Activated CD4-positive, CD25-positive, alpha-beta regulatory T cell treated with anti-CD3 and anti-CD28 coated beads, Interleukin-2, amount 50 U/mL, for 16 hours (primary cell): ENCODE measurements at regions not wholly inside any gene's neighbourhood (a gene's known extent, or its start where the extent isn't known, plus 50 kb on each side); places are given as distances from the start of the nearest gene placed in this dataset.
A peak's percentile ranks its signal among the peaks of the same experiment; 100 is the strongest.
"Not testable (repeated sequence)": the region's sequence is repeated elsewhere in the genome, so short reads cannot be mapped to it uniquely, and the experiment has no call there.

Experiments
- DNase-seq: peaks from one replicate; pipeline ENCODE4 v3.0.0-alpha.2; 2020; ENCODE audit warnings: low read depth, low spot score

DNA sequence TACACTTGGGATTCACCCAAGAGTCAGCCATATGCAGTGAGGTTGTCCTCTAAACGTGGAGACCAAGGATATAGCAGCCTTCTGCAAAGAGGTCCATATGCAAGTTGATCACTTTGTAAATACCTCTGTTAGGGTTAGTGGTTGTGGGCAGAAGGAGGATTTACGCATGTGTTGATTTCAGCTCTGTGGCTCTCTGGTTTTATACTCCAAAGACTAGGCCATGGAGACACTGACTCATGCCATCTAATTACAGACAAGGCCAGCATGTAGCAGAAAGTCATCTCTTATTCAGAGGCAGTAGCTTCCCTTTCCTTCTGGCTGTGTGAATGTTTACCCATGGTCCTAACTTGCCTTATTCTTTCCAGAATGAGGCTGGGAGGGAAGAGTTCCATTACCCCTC lies 140.9 kb upstream of the GOLGA6L4 start:
- DNase-seq: not testable (repeated sequence)

DNA sequence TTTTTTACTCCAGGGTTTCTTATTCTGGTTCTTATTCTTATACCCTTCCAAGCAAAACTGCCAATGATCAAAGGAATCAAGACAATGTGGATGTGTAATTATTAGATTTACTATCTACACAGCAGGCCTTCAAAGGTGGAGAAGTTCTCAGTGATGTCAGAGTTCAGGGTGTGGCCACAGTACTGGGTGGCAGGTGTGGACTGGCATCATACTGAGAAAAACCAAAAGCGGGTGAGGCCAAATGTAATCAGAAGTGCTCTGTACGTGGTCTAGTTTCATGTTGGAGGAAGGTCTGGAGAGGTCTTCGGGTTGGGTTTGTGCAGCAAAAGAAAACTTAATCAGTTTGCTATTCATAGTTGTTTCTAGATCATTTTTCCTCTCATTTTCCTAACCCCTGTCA lies 138.5 kb upstream of the GOLGA6L4 start:
- not testable (repeated sequence) for DNase-seq

DNA sequence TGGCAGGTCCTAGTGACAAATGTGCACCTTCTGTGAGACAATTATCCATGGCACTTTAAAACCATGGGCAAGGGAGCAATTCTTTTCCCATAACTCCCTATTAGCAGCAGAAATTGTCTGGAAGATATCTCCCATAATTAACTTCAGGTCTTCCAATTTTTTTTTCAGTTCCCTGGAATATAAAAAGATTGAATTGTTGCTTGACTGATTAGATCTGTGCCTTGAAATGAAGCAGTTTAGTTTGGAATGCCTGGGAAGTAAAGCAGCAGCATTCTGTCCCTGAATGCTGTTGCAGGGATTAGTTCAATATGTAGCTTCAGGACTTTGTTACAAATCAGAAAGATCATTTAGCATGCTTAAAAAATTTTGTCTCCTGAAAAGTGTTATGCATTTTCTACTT lies 137.0 kb upstream of the GOLGA6L4 start:
- no peak for DNase-seq

DNA sequence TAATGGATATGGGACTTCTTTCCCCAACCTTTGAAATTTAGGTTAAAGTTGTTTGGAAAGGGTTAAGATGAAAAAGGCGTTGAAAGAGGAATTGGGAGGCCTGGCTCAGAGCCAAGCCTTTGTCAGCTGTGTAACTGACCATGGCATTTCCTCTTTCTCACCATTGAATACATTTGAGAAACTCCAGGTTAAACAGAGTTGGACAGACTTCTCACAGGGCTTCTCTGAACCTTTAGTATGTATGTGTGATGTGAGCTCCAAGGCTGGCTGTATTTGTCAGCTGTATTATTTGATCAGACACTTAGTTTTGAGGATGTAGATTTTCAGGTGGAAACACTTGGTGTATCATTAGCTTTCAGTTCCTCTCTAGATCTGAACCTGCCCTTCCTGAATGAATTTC lies 136.4 kb upstream of the GOLGA6L4 start:
- DNase-seq: no peak

DNA sequence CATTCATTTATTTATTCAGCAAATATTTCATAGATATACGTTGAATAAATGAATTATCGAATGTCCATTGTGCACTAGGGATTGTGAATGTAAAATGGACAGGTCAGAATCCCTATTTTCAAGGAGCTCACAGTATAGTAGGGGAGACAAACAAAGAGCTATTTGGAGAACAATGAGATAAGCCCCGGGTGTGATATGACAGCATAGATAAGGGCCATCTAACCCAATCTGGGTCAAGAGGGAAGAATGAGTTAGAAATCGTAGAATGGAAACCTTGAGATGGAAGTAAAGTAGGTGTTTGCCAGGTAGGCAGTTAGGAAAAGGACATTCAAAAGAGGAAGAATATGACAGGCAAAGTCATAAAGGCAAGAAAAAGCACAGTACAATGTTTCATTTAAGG lies 132.2 kb upstream of the GOLGA6L4 start:
- DNase-seq: no peak

DNA sequence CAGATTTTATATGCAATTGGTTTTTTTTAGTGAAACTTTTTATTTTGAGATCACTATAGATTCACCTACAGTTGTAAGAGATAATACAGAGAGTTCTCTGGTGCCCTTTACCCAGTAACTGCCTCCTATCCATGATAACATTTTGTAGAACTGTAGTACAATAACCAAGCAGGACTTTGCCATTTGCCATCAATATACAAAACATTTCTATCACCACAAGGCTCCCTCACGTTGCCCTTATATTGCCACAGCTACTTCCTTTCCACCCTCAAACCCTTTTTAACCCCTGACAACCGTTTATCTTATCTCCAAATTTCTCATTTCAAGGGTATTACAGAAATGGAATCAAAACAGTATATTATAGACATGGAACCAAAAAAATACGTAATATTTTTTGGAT lies 130.7 kb upstream of the GOLGA6L4 start:
- no peak for DNase-seq

DNA sequence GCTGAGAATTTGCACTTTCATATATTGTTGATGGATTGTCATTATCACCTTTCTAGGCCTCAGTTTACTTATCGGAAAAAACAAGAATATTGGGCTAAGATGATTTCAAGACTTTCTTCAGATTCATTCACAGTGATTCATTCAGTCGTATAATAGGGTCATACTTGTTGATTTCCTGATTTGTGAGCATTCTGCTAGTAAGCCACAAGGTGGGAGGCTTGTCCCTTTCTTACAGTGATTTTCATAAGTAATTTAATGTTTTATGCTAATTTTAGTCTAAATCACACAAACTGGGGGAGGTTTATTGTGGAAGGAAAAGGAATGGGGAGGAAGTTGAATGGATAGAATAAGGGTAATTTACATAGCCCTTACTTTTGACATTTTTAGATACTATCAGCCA lies 126.8 kb upstream of the GOLGA6L4 start:
- DNase-seq: no peak

DNA sequence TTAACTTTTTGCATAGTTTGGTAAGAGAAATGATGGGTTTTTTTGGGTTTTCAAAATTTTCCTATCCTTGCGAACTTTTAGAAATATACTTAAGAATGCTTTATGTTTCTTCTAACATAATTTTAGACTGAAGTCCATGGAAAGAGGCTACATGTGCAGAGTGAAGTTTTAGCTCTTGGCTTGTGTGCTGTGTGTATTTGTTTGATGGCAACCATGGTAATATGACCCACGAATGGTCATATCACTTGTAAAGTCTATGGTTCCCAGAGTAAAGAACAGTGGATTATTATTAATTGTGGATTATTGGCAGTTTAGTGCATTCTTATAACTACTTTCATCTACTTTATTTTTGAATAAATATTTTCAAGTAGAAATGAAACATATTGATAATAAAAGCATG lies 124.0 kb upstream of the GOLGA6L4 start:
- no peak for DNase-seq

DNA sequence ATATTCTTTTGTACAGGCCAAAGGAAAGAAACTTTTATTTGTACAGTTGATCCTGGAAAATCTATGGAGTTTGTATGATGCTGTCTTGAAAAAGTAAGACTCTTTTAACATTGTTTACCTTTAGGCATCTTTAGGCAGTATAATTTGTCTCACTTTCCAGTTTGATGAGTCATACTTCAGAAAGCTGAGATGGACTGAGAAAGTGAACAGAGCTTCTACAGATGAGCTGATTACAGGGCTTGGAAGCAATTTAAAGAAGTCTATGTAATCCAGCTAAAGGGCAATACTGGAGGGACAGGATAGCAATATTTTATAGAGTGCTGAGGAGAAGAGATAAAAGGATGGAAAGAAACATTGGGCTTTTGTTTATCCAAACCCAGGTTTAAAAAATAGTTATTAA lies 123.5 kb upstream of the GOLGA6L4 start:
- no peak for DNase-seq

DNA sequence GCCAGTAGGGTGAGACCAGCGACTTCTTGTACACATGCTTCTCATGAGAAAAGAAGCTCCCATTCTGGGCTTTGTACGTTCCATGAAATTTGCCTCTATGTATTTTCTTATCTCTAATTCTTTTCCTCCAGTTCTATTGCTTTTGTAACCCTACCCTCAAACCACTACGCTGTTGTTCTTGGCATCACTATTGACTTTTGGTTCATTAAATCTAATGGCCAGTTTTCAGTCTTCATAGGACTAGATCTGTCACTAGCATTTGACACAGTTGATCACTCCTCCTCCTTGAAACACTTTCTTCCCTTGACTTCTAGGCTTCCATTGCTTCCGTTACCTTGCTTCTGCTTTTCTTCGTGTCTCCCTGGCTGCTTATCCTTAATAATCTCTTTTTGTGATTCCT lies 121.7 kb upstream of the GOLGA6L4 start:
- no peak for DNase-seq

DNA sequence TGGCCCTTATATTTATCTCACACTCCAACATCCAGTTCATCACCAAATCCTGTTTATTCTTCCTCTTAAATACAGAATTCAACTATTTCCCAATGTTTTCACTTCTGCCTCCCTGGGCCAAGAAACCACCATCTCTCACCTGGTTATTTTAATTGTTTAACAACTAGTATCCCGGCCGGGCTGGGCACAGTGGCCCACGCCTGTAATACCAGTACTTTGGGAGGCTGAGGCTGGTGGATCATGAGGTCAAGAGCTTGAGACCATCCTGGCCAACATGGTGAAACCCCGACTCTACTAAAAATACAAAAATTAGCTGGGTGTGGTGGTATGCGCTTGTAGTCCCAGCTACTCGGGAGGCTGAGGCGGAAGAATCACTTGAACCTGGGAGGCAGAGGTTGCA lies 120.9 kb upstream of the GOLGA6L4 start:
- not testable (repeated sequence) for DNase-seq

DNA sequence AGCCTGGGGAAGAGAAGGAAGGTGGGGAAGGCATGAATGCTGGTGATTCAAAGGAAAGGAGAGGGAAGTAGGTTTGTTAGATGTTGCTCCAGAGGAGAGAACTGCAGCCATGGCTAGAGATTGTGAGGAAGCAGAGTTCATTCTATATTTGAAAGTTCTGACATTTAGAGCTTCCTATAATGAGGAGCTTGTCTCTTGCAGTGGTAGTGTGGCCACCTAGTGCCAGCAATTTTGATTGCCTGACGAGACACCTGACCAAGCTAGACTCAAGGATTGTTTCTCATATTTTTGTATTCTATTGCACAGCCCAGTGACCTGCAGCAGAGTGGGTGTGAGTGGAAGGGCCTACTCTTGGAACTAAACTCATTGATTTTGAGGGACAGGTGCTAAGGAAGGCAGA lies 116.2 kb upstream of the GOLGA6L4 start:
- DNase-seq: not testable (repeated sequence)

DNA sequence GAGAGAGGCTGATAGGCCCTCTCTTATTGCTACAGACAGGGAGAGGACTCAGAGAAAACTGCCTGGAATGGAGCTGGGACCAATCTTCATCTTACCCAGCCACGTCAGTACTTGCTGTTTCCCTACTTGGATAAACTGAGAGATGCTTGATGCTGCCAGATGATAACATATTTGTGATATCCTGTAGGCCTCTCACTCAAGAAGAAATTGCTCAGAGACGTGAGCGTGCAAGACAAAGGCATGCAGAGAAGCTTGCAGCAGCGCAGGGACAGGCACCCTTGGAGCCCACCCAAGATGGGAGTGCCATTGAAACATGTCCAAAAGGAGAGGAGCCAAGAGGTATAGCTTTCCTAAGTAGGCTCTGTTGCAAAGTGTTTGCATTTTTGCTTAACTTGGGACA lies 114.7 kb upstream of the GOLGA6L4 start:
- not testable (repeated sequence) for DNase-seq

DNA sequence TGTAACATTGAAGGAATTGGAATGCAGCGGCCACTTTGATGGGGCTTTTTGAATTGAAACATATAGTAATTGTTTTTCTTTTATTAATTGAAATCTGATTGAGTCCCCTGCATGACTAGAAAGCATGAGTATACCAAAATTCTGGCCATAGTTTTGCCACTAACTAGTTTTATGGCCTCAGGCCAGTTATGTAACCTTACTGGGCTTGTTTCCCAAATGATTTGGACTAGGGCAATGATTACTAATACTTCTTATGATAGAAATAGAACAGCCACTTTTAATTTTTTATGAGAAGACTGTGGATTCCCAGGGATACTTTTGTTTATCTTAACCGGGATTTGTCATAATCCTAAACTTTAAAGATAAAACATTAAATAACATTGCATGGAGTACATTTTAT lies 106.9 kb upstream of the GOLGA6L4 start:
- not testable (repeated sequence) for DNase-seq

DNA sequence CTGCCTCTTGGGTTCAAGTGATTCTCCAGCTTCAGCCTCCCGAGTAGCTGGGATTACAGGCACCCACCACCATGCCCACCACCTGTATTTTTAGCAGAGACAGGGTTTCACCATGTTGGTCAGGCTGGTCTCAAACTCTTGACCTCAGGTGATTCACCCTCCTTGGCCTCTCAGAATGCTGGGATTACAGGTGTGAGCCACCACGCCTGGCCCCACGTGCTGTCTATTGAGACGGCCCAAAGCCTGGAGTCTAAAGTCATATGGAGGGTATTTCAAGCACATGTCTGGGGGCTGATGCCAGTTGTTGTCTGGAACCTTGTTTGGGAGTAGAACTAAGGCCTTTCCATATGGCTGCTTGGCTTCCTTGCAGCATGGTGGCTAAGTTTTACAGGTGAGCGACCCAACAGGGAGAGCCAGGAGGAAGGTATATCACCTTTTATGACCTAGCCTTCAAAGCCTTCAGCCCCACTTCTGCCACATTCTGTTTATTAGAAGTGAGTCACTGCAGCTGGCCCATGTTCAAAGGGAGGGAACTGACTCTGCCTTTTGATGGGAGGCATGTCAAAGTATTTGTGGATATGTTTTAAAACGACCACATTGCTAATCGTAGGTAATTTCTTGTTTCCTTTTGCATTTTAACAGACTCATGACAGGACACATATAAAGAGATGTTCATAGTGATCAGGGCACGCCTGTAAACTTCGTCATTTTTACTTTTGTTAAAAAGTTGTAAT lies 105.3 kb upstream of the GOLGA6L4 start:
- not testable (repeated sequence) for DNase-seq

DNA sequence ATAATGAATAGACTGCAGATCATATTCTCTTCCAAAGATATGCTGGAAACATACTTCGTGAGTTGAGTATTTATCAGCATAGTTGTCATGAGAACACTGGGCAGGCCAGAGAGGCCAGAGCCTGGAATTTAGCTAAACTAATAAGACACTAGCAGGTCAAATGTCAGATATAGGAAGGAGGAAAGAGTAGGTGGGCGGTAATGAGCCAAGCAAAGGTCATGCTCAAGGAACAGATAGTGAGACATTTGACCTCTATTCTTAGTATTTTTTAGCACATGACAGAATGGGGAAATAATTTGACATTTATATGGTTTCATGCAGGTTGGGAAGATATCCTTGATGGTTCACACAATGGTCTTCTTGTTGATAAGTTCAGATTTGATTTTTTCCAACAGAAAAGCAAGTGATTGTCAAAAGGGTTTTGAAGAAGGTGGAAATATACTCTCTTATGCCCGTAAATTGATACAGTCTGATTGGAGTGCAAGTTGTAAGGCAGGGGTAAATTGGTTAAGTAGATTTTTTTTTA lies 99.6 kb upstream of the GOLGA6L4 start:
- DNase-seq: not testable (repeated sequence)

DNA sequence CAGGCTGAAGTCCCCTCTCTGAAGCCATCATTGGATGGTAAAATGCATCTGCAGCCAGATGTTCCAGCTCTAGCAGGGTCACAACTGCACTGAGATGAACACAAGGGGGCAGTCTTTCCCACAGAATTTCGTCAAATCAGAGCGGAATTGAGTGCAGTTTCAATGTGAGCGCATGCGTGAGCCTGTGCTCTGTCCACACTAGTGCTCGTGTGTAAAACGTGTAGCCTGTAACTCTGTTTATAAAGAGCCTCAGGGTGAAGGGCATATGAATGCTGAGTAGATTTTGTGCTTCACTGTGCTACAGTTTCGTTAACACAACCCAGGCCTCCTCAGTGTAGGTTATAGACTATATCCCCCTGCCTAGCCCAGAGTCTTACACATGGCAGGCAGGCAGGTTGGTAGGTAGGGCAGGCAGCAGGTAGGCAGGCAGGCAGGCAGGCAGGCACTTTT lies 92.7 kb upstream of the GOLGA6L4 start:
- DNase-seq: peak; percentile 50

DNA sequence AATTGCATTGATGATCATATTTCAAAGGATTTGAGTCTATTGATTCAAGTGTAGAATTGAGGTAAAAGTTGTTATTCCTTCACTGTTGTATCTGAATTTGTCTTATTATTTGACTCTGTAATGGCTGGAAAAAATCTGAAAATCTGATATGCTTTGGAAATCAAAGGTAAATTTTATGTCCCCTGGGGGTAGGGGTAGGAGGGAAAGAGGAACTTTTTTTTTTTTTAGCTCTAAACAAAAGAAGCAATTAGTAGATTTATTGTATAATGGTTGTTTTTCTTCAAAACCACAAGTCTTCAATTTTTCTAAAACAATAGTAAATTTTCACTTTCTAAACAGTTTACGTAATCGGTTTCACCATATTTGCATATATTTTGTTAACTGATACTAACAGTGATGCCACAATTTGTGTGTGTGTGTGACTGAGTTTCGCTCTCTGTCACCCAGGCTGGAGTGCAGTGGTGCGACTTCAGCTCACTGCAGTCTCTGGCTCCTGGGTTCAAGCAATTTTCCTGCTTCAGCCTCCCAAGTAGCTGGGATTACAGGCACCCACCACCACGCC lies 91.7 kb upstream of the GOLGA6L4 start:
- DNase-seq: no peak

DNA sequence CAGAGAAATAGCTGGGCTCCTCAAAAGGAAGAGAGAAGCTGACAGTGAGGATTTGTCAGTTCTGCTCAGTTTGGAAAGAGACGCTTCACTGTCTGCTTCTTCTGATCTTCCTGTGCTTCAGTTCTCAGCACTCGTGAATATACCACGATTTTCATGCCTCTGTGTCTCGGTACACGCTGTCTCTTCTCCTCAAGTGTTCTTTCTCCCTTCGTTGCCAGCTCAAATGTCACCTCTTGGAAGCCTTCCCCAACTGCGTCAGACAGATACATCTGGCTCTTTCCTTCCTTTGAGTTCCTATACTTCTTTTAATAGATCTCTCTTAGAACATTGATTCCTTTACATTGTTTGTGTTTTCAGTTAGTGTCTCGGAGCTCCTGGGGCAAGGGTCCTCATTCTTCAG lies 90.6 kb upstream of the GOLGA6L4 start:
- not testable (repeated sequence) for DNase-seq

DNA sequence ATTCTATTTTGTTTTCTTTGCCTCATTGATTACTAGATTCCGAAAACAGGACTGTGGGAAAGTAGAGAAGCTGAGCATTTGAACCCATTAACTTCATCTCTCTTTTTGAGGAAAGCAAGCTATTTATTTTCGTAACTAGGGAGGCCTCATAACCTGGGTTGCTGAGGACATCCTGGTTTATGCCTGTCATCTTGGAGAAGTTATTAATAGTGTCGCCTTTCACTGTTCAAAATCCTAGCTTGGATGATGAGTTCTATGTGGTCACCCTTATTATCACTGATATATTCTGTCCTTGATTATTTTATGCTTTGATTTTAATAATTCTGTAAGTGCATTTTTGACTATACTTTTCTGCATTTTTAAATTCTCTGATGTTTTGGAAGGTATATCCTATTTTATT lies 89.3 kb upstream of the GOLGA6L4 start:
- not testable (repeated sequence) for DNase-seq

DNA sequence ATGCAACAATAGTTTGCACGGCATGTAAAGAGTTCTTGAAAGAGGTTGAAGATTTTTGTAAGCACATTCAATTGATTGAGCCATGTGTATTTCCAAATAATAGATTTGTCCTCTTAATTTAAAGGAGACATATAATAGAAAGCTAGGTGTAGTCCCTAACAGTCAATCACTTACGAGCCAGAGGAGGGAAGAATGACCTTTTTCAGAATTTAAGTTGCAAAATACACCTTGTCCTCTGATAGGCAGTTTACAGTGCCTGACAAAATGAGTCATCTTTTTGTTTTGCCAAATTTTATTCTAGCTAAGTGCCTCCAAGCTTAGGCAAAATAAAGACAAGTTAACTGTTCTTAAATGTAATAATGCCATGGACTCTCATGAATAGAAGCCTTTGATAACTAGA lies 88.3 kb upstream of the GOLGA6L4 start:
- DNase-seq: not testable (repeated sequence)

DNA sequence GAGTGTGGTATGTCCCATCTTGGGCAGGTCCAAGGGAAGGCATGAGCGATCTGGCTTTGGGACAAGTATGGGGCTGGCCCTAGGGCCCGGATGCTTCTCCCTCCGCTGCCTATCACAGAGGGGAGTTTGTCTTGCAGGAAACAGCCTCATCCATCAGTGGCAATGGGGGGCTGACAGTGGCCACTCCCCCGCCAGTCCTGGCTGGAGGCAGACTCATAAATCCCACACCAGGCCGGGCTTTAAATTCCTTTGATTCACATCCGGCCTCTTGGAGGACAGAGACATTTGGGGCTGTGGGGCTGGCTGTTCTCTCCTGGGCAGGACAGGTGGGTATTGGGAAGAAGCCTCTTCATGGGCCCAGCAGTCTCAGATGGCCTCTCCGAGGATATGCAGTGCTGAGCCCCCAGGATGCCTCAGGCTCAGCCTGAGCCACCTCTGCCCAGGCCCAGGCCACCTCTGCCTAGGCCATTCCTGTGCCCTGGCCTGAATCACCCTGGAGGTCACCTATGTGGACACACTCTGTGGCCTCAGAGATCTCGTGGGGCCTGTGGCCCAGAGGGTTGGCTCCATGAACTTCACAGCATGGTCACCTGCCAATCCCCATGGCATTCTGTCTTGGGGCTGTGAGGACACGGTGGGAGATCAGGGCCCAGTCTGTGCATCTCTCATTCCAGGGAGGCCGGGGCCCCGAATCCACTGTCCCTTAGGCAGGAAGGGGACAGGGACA lies 84.2 kb upstream of the GOLGA6L4 start:
- no peak for DNase-seq
